ENCODE measurements at regions not wholly inside any gene's neighbourhood (a gene's known extent, or its start where the extent isn't known, plus 50 kb on each side); places are given as distances from the start of the nearest gene placed in this dataset.

GRCh38 chr6:51021171-51021570 is 202.5 kb downstream of the TFAP2B start:
- TF ChIP-seq, protein P1, sequence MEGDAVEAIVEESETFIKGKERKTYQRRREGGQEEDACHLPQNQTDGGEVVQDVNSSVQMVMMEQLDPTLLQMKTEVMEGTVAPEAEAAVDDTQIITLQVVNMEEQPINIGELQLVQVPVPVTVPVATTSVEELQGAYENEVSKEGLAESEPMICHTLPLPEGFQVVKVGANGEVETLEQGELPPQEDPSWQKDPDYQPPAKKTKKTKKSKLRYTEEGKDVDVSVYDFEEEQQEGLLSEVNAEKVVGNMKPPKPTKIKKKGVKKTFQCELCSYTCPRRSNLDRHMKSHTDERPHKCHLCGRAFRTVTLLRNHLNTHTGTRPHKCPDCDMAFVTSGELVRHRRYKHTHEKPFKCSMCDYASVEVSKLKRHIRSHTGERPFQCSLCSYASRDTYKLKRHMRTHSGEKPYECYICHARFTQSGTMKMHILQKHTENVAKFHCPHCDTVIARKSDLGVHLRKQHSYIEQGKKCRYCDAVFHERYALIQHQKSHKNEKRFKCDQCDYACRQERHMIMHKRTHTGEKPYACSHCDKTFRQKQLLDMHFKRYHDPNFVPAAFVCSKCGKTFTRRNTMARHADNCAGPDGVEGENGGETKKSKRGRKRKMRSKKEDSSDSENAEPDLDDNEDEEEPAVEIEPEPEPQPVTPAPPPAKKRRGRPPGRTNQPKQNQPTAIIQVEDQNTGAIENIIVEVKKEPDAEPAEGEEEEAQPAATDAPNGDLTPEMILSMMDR (IDR thresholded peaks at IDR 0.05): no peak
- TF ChIP-seq POLR2A (IDR thresholded peaks at IDR 0.05): no peak

Data from heart left ventricle (tissue), 13 donors.